Mammary epithelial cell (primary cell): ENCODE measurements at regions not wholly inside any gene's neighbourhood (a gene's known extent, or its start where the extent isn't known, plus 50 kb on each side); places are given as distances from the start of the nearest gene placed in this dataset.

Experiments
- CTCF ChIP-seq, 2 donors: IDR thresholded peaks in 1 of 2; conservative IDR thresholded peaks in 1 of 2; 2 replicates each; pipeline ENCODE4 v1.5.1; 2011 to 2012; ENCODE audit warnings: inconsistent platforms in 2 of 2, low read length in 2 of 2, mild to moderate bottlenecking in 2 of 2, control low read depth in 1 of 2, low read depth in 1 of 2; ENCODE audit not compliant: insufficient read depth in 1 of 2; ENCODE audit errors: extremely low read depth in 1 of 2
- EZH2 ChIP-seq: IDR thresholded peaks from 2 replicates; pipeline ENCODE4 v1.6.1; 2012; ENCODE audit warnings: low read length, inconsistent platforms, borderline replicate concordance

GRCh38 chr13:74246487-74246886 is 112.3 kb upstream of the KLF12 start:
- no peak for TF ChIP-seq CTCF (conservative IDR thresholded peaks at IDR 0.05 in 1 of 2, IDR thresholded peaks at IDR 0.05 in 1 of 2; ENCODE audit: extremely low read depth in 1 of 2, insufficient read depth in 1 of 2, low read depth in 1 of 2, low read length in 2 of 2)
- no peak for TF ChIP-seq EZH2
